ENCODE measurements at regions not wholly inside any gene's neighbourhood (a gene's known extent, or its start where the extent isn't known, plus 50 kb on each side); places are given as distances from the start of the nearest gene placed in this dataset.

DNA sequence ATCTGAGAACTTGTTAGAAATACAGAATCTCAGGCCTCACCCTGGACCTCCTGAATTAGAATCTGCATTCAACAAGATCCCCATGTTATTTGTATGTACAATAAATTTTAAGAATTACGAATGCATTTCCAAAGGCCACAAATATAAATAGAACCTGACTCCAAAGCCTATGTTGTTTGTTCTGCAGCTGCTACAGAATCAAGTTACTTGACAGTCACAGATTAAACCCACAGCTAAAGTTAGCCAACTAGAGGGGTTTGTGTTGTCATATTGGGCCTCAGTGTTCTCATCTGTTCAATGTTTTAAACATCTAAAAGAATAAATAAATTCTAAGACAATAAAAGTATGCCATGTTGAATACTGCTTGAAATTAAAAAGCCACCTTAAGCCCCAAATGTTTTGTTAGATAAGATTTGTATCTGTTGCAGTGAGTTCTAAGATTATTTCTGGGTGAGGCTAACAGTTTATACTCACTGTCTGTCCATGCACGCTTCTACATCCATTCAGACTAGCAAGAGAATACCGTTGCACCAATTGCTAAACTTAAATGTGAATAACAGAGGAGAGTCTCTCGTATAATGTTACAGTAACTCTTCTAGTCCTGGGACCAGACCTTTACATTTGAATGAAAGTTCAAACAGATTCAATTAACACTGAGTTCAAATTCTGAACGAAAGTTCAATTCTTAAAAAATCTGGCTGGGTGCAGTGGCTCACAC lies 200.4 kb downstream of the MEMO1 start:
- TF ChIP-seq, protein P1, sequence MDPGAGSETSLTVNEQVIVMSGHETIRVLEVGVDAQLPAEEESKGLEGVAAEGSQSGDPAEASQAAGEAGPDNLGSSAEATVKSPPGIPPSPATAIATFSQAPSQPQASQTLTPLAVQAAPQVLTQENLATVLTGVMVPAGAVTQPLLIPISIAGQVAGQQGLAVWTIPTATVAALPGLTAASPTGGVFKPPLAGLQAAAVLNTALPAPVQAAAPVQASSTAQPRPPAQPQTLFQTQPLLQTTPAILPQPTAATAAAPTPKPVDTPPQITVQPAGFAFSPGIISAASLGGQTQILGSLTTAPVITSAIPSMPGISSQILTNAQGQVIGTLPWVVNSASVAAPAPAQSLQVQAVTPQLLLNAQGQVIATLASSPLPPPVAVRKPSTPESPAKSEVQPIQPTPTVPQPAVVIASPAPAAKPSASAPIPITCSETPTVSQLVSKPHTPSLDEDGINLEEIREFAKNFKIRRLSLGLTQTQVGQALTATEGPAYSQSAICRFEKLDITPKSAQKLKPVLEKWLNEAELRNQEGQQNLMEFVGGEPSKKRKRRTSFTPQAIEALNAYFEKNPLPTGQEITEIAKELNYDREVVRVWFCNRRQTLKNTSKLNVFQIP (CRISPR knock-in tag; IDR thresholded peaks at IDR 0.05; ENCODE audit: borderline replicate concordance, low read depth), result no peak
- no peak for TF ChIP-seq OSR1 (CRISPR knock-in tag; IDR thresholded peaks at IDR 0.05)
- TF ChIP-seq, protein P2, sequence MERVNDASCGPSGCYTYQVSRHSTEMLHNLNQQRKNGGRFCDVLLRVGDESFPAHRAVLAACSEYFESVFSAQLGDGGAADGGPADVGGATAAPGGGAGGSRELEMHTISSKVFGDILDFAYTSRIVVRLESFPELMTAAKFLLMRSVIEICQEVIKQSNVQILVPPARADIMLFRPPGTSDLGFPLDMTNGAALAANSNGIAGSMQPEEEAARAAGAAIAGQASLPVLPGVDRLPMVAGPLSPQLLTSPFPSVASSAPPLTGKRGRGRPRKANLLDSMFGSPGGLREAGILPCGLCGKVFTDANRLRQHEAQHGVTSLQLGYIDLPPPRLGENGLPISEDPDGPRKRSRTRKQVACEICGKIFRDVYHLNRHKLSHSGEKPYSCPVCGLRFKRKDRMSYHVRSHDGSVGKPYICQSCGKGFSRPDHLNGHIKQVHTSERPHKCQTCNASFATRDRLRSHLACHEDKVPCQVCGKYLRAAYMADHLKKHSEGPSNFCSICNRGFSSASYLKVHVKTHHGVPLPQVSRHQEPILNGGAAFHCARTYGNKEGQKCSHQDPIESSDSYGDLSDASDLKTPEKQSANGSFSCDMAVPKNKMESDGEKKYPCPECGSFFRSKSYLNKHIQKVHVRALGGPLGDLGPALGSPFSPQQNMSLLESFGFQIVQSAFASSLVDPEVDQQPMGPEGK (CRISPR knock-in tag; IDR thresholded peaks at IDR 0.05; ENCODE audit: borderline replicate concordance), result no peak
- TF ChIP-seq ZFP30 (CRISPR knock-in tag; IDR thresholded peaks at IDR 0.05), result no peak
- TF ChIP-seq, protein P3, sequence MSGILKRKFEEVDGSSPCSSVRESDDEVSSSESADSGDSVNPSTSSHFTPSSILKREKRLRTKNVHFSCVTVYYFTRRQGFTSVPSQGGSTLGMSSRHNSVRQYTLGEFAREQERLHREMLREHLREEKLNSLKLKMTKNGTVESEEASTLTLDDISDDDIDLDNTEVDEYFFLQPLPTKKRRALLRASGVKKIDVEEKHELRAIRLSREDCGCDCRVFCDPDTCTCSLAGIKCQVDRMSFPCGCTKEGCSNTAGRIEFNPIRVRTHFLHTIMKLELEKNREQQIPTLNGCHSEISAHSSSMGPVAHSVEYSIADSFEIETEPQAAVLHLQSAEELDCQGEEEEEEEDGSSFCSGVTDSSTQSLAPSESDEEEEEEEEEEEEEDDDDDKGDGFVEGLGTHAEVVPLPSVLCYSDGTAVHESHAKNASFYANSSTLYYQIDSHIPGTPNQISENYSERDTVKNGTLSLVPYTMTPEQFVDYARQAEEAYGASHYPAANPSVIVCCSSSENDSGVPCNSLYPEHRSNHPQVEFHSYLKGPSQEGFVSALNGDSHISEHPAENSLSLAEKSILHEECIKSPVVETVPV (CRISPR knock-in tag; IDR thresholded peaks at IDR 0.05), result no peak
- no peak for TF ChIP-seq ZNF70 (CRISPR knock-in tag; IDR thresholded peaks at IDR 0.05)
- TF ChIP-seq ISL1 (CRISPR knock-in tag; IDR thresholded peaks at IDR 0.05), result no peak
- TF ChIP-seq BACH2 (CRISPR knock-in tag; IDR thresholded peaks at IDR 0.05; ENCODE audit: borderline replicate concordance), result no peak

Data from SK-N-SH treated with all-trans-retinoic acid at 6 μM for 48 hours (cell line).